ENCODE measurements at regions not wholly inside any gene's neighbourhood (a gene's known extent, or its start where the extent isn't known, plus 50 kb on each side); places are given as distances from the start of the nearest gene placed in this dataset.

- Histone ChIP-seq H3K4me2 (ENCODE audit: low read length) (no peak overlapping the region), H3K9me2 (ENCODE audit: insufficient read depth, low read length) (no peaks in the 10 kb centered on the region), H3K9me3 (ENCODE audit: low read length) (no peaks in the 10 kb centered on the region), H3K27ac (ENCODE audit: low read length) (no peak overlapping the region), H3K36me3 (ENCODE audit: insufficient read depth, low read length) (no peaks in the 10 kb centered on the region), H2AFZ (ENCODE audit: low read depth, low read length) (no peak overlapping the region), H3K27me3 (ENCODE audit: insufficient read depth, low read depth, low read length) (no peaks in the 10 kb centered on the region), H3K9ac (ENCODE audit: low read length) (no peak overlapping the region), H3K4me3 (ENCODE audit: low read length) (no peak overlapping the region), H4K20me1 (ENCODE audit: insufficient read depth) (no peaks in the 10 kb centered on the region), H3K79me2 (replicated peaks; ENCODE audit: insufficient read depth, low read length) (no peaks in the 10 kb centered on the region), H3F3A (ENCODE audit: insufficient read depth, low read length, poor library complexity, severe bottlenecking) (no peaks in the 10 kb centered on the region)
- TF ChIP-seq EP300 (conservative IDR thresholded peaks at IDR 0.05; ENCODE audit: poor library complexity, severe bottlenecking), result no peak
- no peak for TF ChIP-seq TAF1 (IDR thresholded peaks at IDR 0.05; ENCODE audit: low read depth)
- no peak for TF ChIP-seq SMC3 (conservative IDR thresholded peaks at IDR 0.05; ENCODE audit: poor library complexity)
- TF ChIP-seq, protein P1, sequence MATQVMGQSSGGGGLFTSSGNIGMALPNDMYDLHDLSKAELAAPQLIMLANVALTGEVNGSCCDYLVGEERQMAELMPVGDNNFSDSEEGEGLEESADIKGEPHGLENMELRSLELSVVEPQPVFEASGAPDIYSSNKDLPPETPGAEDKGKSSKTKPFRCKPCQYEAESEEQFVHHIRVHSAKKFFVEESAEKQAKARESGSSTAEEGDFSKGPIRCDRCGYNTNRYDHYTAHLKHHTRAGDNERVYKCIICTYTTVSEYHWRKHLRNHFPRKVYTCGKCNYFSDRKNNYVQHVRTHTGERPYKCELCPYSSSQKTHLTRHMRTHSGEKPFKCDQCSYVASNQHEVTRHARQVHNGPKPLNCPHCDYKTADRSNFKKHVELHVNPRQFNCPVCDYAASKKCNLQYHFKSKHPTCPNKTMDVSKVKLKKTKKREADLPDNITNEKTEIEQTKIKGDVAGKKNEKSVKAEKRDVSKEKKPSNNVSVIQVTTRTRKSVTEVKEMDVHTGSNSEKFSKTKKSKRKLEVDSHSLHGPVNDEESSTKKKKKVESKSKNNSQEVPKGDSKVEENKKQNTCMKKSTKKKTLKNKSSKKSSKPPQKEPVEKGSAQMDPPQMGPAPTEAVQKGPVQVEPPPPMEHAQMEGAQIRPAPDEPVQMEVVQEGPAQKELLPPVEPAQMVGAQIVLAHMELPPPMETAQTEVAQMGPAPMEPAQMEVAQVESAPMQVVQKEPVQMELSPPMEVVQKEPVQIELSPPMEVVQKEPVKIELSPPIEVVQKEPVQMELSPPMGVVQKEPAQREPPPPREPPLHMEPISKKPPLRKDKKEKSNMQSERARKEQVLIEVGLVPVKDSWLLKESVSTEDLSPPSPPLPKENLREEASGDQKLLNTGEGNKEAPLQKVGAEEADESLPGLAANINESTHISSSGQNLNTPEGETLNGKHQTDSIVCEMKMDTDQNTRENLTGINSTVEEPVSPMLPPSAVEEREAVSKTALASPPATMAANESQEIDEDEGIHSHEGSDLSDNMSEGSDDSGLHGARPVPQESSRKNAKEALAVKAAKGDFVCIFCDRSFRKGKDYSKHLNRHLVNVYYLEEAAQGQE (IDR thresholded peaks at IDR 0.05; ENCODE audit: borderline replicate concordance), result no peak
- TF ChIP-seq EZH2 (IDR thresholded peaks at IDR 0.05; ENCODE audit: borderline replicate concordance, insufficient read depth, low read length, poor library complexity, severe bottlenecking), result no peak
- no peak for TF ChIP-seq CTCF (IDR thresholded peaks at IDR 0.05; ENCODE audit: poor library complexity, severe bottlenecking)
- no peak for TF ChIP-seq RAD21 (conservative IDR thresholded peaks at IDR 0.05)
- no peak for TF ChIP-seq POLR2AphosphoS5 (IDR thresholded peaks at IDR 0.05)
- no peak for TF ChIP-seq MXI1 (conservative IDR thresholded peaks at IDR 0.05; ENCODE audit: poor library complexity, severe bottlenecking)
Observed at GRCh38 chr11:22522225-22522624, 103.4 kb downstream of the FANCF start.

GRCh38 chr11:22521226-22521625 is 104.4 kb downstream of the FANCF start:
- Histone ChIP-seq H3K27ac (ENCODE audit: low read length) (no peak overlapping the region), H3K9me3 (ENCODE audit: low read length) (no peaks in the 10 kb centered on the region), H3K79me2 (replicated peaks; ENCODE audit: insufficient read depth, low read length) (no peaks in the 10 kb centered on the region), H3K4me2 (ENCODE audit: low read length) (no peak overlapping the region), H3F3A (ENCODE audit: insufficient read depth, low read length, poor library complexity, severe bottlenecking) (no peaks in the 10 kb centered on the region), H4K20me1 (ENCODE audit: insufficient read depth) (no peaks in the 10 kb centered on the region), H3K9ac (ENCODE audit: low read length) (no peak overlapping the region), H3K9me2 (ENCODE audit: insufficient read depth, low read length) (no peaks in the 10 kb centered on the region), H3K27me3 (ENCODE audit: insufficient read depth, low read depth, low read length) (no peaks in the 10 kb centered on the region), H3K4me3 (ENCODE audit: low read length) (no peak overlapping the region), H3K36me3 (ENCODE audit: insufficient read depth, low read length) (no peaks in the 10 kb centered on the region), H2AFZ (ENCODE audit: low read depth, low read length) (no peak overlapping the region)
- TF ChIP-seq POLR2AphosphoS5 (IDR thresholded peaks at IDR 0.05) (no peak), TAF1 (IDR thresholded peaks at IDR 0.05; ENCODE audit: low read depth) (no peak), MXI1 (conservative IDR thresholded peaks at IDR 0.05; ENCODE audit: poor library complexity, severe bottlenecking) (no peak), EP300 (conservative IDR thresholded peaks at IDR 0.05; ENCODE audit: poor library complexity, severe bottlenecking) (peak; percentile 12)
- TF ChIP-seq, protein P1 (IDR thresholded peaks at IDR 0.05; ENCODE audit: borderline replicate concordance), result no peak

Data from neural cell (in vitro differentiated cells).